HCT116 (cell line): ENCODE measurements at regions not wholly inside any gene's neighbourhood (a gene's known extent, or its start where the extent isn't known, plus 50 kb on each side); places are given as distances from the start of the nearest gene placed in this dataset.

Source experiments
- CEBPB ChIP-seq: IDR thresholded peaks from 2 replicates; pipeline ENCODE4 v1.6.1; 2012; ENCODE audit warnings: low read depth
- EZH2 ChIP-seq: fragments of 200-600 bp; sonication (generic); IDR thresholded peaks from 2 replicates; pipeline ENCODE4 v1.6.1; 2017; ENCODE audit warnings: antibody characterized with exemption, mixed run types
- EZH2phosphoT487 ChIP-seq: fragments of 200-600 bp; IDR thresholded peaks from 2 replicates; pipeline ENCODE4 v1.6.1; 2018; ENCODE audit warnings: antibody characterized with exemption, borderline replicate concordance
- POLR2AphosphoS5 ChIP-seq: IDR thresholded peaks from 2 replicates; pipeline ENCODE4 v1.6.1; 2011; ENCODE audit warnings: mild to moderate bottlenecking, low read depth, low read length, moderate library complexity
- RAD21 ChIP-seq: IDR thresholded peaks from 2 replicates; pipeline ENCODE4 v1.6.1; 2012; ENCODE audit warnings: low read depth, mild to moderate bottlenecking
- SP1 ChIP-seq: IDR thresholded peaks from 2 replicates; pipeline ENCODE4 v1.6.1; 2012; ENCODE audit warnings: low read depth
- ZNF274 ChIP-seq: fragments of 200-500 bp; sonication (Bioruptor generic); IDR thresholded peaks from 2 replicates; pipeline ENCODE4 v1.6.1; 2014; ENCODE audit warnings: mild to moderate bottlenecking, low read depth, low read length, inconsistent platforms
- TF ChIP-seq, protein P1 (sequence below), 3 experiments: fragments of 200-600 bp in 1 of 3; sonication (generic) in 1 of 3; IDR thresholded peaks in 2 of 3; conservative IDR thresholded peaks in 1 of 3; 2 replicates each; pipeline ENCODE4 v1.5.1; 2012 to 2017; ENCODE audit warnings: low read depth in 2 of 3, low read length in 2 of 3, antibody characterized with exemption in 1 of 3, borderline replicate concordance in 1 of 3, control low read depth in 1 of 3, mild to moderate bottlenecking in 1 of 3, mixed read lengths in 1 of 3, mixed run types in 1 of 3, moderate library complexity in 1 of 3; ENCODE audit not compliant: insufficient read depth in 1 of 3

GRCh38 chr2:16278421-16279200 is 338.3 kb downstream of the MYCN start:
- TF ChIP-seq POLR2AphosphoS5 = no peak
- no peak for TF ChIP-seq EZH2phosphoT487
- TF ChIP-seq, protein P1, sequence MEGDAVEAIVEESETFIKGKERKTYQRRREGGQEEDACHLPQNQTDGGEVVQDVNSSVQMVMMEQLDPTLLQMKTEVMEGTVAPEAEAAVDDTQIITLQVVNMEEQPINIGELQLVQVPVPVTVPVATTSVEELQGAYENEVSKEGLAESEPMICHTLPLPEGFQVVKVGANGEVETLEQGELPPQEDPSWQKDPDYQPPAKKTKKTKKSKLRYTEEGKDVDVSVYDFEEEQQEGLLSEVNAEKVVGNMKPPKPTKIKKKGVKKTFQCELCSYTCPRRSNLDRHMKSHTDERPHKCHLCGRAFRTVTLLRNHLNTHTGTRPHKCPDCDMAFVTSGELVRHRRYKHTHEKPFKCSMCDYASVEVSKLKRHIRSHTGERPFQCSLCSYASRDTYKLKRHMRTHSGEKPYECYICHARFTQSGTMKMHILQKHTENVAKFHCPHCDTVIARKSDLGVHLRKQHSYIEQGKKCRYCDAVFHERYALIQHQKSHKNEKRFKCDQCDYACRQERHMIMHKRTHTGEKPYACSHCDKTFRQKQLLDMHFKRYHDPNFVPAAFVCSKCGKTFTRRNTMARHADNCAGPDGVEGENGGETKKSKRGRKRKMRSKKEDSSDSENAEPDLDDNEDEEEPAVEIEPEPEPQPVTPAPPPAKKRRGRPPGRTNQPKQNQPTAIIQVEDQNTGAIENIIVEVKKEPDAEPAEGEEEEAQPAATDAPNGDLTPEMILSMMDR (IDR thresholded peaks at IDR 0.05 in 2 of 3, conservative IDR thresholded peaks at IDR 0.05 in 1 of 3; ENCODE audit: borderline replicate concordance in 1 of 3, insufficient read depth in 1 of 3, low read depth in 2 of 3, low read length in 2 of 3) = no peak
- no peak for TF ChIP-seq EZH2
- TF ChIP-seq SP1 = no peak
- no peak for TF ChIP-seq CEBPB
- no peak for TF ChIP-seq RAD21
- TF ChIP-seq ZNF274 = no peak
